H9 (cell line): ENCODE measurements at regions not wholly inside any gene's neighbourhood (a gene's known extent, or its start where the extent isn't known, plus 50 kb on each side); places are given as distances from the start of the nearest gene placed in this dataset.

Experiments used
- DNase-seq: peaks from one replicate; pipeline ENCODE4 v3.0.0-alpha.2; 2017
- H2AFZ ChIP-seq: one replicate; pipeline ENCODE4 v1.6.1; 2013; ENCODE audit warnings: mild to moderate bottlenecking, low read length, control low read depth, moderate library complexity
- H2AK5ac ChIP-seq: 2 replicates; pipeline ENCODE4 v1.6.1; 2013; ENCODE audit warnings: low read length, control low read depth, mixed read lengths; ENCODE audit not compliant: insufficient read length
- H2BK120ac ChIP-seq: one replicate; pipeline ENCODE4 v1.6.1; 2013; ENCODE audit warnings: low read depth, mild to moderate bottlenecking, low read length, control low read depth, inconsistent platforms; ENCODE audit not compliant: poor library complexity, severe bottlenecking
- H2BK12ac ChIP-seq: 2 replicates; pipeline ENCODE4 v1.6.1; 2013; ENCODE audit warnings: low read length, control low read depth, mixed read lengths, low read depth; ENCODE audit not compliant: insufficient read length
- H2BK15ac ChIP-seq: 2 replicates; pipeline ENCODE4 v1.6.1; 2013; ENCODE audit warnings: low read depth, low read length, control low read depth
- H2BK20ac ChIP-seq: one replicate; pipeline ENCODE4 v1.6.1; 2013; ENCODE audit warnings: low read depth, mild to moderate bottlenecking, low read length, control low read depth, inconsistent platforms; ENCODE audit not compliant: poor library complexity, severe bottlenecking
- H2BK5ac ChIP-seq: 2 replicates; pipeline ENCODE4 v1.6.1; 2013; ENCODE audit warnings: low read length, control low read depth, mixed read lengths; ENCODE audit not compliant: insufficient read length
- H3K14ac ChIP-seq: 2 replicates; pipeline ENCODE4 v1.6.1; 2013; ENCODE audit warnings: low read length, control low read depth; ENCODE audit not compliant: insufficient read depth
- H3K18ac ChIP-seq: 2 replicates; pipeline ENCODE4 v1.6.1; 2013; ENCODE audit warnings: low read depth, mild to moderate bottlenecking, mixed read lengths, low read length, control low read depth; ENCODE audit not compliant: insufficient read length
- H3K23ac ChIP-seq: 2 replicates; pipeline ENCODE4 v1.6.1; 2013; ENCODE audit warnings: low read length, control low read depth, mixed read lengths, low read depth; ENCODE audit not compliant: insufficient read length
- H3K23me2 ChIP-seq: 2 replicates; pipeline ENCODE4 v1.6.1; 2013; ENCODE audit warnings: low read depth, mild to moderate bottlenecking, mixed read lengths, low read length, control low read depth; ENCODE audit not compliant: insufficient read length, poor library complexity, severe bottlenecking
- H3K27ac ChIP-seq: 2 replicates; pipeline ENCODE4 v1.5.1; 2013; ENCODE audit warnings: low read length, control low read depth, mixed read lengths, low read depth; ENCODE audit not compliant: insufficient read length
- H3K27me3 ChIP-seq: 2 replicates; pipeline ENCODE4 v1.6.1; 2013; ENCODE audit warnings: low read length, control low read depth, inconsistent platforms; ENCODE audit not compliant: insufficient read depth
- H3K4ac ChIP-seq: 2 replicates; pipeline ENCODE4 v1.6.1; 2013; ENCODE audit warnings: low read depth, mild to moderate bottlenecking, control low read depth, inconsistent platforms, low read length, moderate library complexity
- H3K4me1 ChIP-seq: 2 replicates; pipeline ENCODE4 v1.6.1; 2013; ENCODE audit warnings: low read length, control low read depth, inconsistent platforms; ENCODE audit not compliant: insufficient read depth
- H3K4me2 ChIP-seq: 2 replicates; pipeline ENCODE4 v1.6.1; 2013; ENCODE audit warnings: low read length, control low read depth, mixed read lengths; ENCODE audit not compliant: insufficient read length, insufficient read depth
- H3K56ac ChIP-seq: 2 replicates; pipeline ENCODE4 v1.6.1; 2013; ENCODE audit warnings: low read depth, mild to moderate bottlenecking, mixed read lengths, low read length, control low read depth; ENCODE audit not compliant: insufficient read length
- H3K79me1 ChIP-seq: 2 replicates; pipeline ENCODE4 v1.6.1; 2013; ENCODE audit warnings: low read depth, mild to moderate bottlenecking, moderate library complexity, low read length, control low read depth, inconsistent platforms; ENCODE audit not compliant: insufficient read depth, poor library complexity, severe bottlenecking
- H3K79me2 ChIP-seq: 2 replicates; pipeline ENCODE4 v1.6.1; 2013; ENCODE audit warnings: low read length, control low read depth, inconsistent platforms; ENCODE audit not compliant: insufficient read depth
- H3K9ac ChIP-seq: 2 replicates; pipeline ENCODE4 v1.6.1; 2013; ENCODE audit warnings: low read length, control low read depth, mixed read lengths; ENCODE audit not compliant: insufficient read length; ENCODE audit errors: extremely low read depth
- H3K9me3 ChIP-seq: one replicate; pipeline ENCODE4 v1.6.1; 2013; ENCODE audit warnings: low read depth, low read length, inconsistent platforms; ENCODE audit not compliant: control insufficient read depth
- H3T11ph ChIP-seq: one replicate; pipeline ENCODE4 v1.6.1; 2013; ENCODE audit warnings: mild to moderate bottlenecking, low read length, control low read depth, inconsistent platforms
- H4K20me1 ChIP-seq: one replicate; pipeline ENCODE4 v1.6.1; 2013; ENCODE audit not compliant: control insufficient read depth, insufficient read length, insufficient read depth
- H4K5ac ChIP-seq: 2 replicates; pipeline ENCODE4 v1.6.1; 2013; ENCODE audit warnings: low read depth, mild to moderate bottlenecking, mixed read lengths, low read length, control low read depth; ENCODE audit not compliant: insufficient read length
- H4K8ac ChIP-seq: replicated peaks from 2 replicates; pipeline ENCODE4 v1.6.1; 2013; ENCODE audit warnings: low read length, control low read depth, mixed read lengths, low read depth; ENCODE audit not compliant: insufficient read length
- H4K91ac ChIP-seq: 2 replicates; pipeline ENCODE4 v1.6.1; 2013; ENCODE audit warnings: low read depth, mild to moderate bottlenecking, moderate library complexity, mixed read lengths, low read length, control low read depth; ENCODE audit not compliant: insufficient read length
- H3K27ac Mint-ChIP-seq, 3 experiments: 2 replicates in 2 of 3; 3 replicates in 1 of 3; pipeline ENCODE4 v1.8.0; 2020 to 2021; ENCODE audit warnings: mixed read lengths in 3 of 3, mild to moderate bottlenecking in 1 of 3, moderate library complexity in 1 of 3
- H3K27me3 Mint-ChIP-seq: 2 replicates; pipeline ENCODE4 v1.8.0; 2021; ENCODE audit warnings: low read depth, mild to moderate bottlenecking, moderate library complexity, mixed read lengths
- H3K36me3 Mint-ChIP-seq, 3 experiments: 2 replicates in 2 of 3; 3 replicates in 1 of 3; pipeline ENCODE4 v1.8.0; 2020 to 2021; ENCODE audit warnings: low read depth in 3 of 3, mixed read lengths in 3 of 3; ENCODE audit not compliant: insufficient read depth in 1 of 3
- H3K4me1 Mint-ChIP-seq, 2 experiments: 2 replicates each; pipeline ENCODE4 v1.8.0; 2020; ENCODE audit warnings: mixed read lengths in 2 of 2
- H3K4me3 Mint-ChIP-seq, 2 experiments: 2 replicates in 1 of 2; 3 replicates in 1 of 2; pipeline ENCODE4 v1.8.0; 2020 to 2021; ENCODE audit warnings: mild to moderate bottlenecking in 2 of 2, mixed read lengths in 2 of 2, moderate library complexity in 1 of 2
- H3K9me3 Mint-ChIP-seq, 2 experiments: 2 replicates in 1 of 2; 3 replicates in 1 of 2; pipeline ENCODE4 v1.8.0; 2020; ENCODE audit warnings: mild to moderate bottlenecking in 2 of 2, mixed read lengths in 2 of 2, moderate library complexity in 1 of 2
- WGBS: extraction: QIAGEN DNeasy Blood & Tissue Kit; methylation state at CpG from one replicate; pipeline ENCODE4 v1.1.7; 2013; ENCODE audit warnings: missing lambda C conversion rate, low lambda C conversion rate, mixed read lengths; ENCODE audit not compliant: insufficient read length; ENCODE audit errors: extremely low coverage; 5-methylcytosine and 5-hydroxymethylcytosine counted together
- TF ChIP-seq, protein P1 (sequence below): fragments of 200-600 bp; sonication (generic); conservative IDR thresholded peaks from 3 replicates; pipeline ENCODE4 v1.8.0; 2021; ENCODE audit warnings: antibody characterized with exemption, mild to moderate bottlenecking

GRCh38 chr1:80194221-80194620, 1187.7 kb upstream of the ADGRL4 start:
- no peak overlapping the region for H2AK5ac ChIP-seq
- Mint-ChIP-seq H3K9me3 (no peaks in the 10 kb centered on the region), H3K36me3 (peaks cover 0 to under 1% (median 0%) of the 10 kb centered on the region in 3 experiments; a peak in 1 of 7 replicates), H3K27me3 (no peaks in the 10 kb centered on the region), H3K4me3 (no peak overlapping the region), H3K27ac (no peak overlapping the region), H3K4me1 (peaks cover 8 to 9% of the 10 kb centered on the region in 2 experiments)
- no peak overlapping the region for H3K56ac ChIP-seq
- H2BK5ac ChIP-seq, result no peak overlapping the region
- H4K5ac ChIP-seq, result no peak overlapping the region
- no peak overlapping the region for H2AFZ ChIP-seq
- no peak overlapping the region for H3K4ac ChIP-seq
- no peaks in the 10 kb centered on the region for H3K9me3 ChIP-seq
- H3K23ac ChIP-seq, result no peak overlapping the region
- TF ChIP-seq, protein P1, sequence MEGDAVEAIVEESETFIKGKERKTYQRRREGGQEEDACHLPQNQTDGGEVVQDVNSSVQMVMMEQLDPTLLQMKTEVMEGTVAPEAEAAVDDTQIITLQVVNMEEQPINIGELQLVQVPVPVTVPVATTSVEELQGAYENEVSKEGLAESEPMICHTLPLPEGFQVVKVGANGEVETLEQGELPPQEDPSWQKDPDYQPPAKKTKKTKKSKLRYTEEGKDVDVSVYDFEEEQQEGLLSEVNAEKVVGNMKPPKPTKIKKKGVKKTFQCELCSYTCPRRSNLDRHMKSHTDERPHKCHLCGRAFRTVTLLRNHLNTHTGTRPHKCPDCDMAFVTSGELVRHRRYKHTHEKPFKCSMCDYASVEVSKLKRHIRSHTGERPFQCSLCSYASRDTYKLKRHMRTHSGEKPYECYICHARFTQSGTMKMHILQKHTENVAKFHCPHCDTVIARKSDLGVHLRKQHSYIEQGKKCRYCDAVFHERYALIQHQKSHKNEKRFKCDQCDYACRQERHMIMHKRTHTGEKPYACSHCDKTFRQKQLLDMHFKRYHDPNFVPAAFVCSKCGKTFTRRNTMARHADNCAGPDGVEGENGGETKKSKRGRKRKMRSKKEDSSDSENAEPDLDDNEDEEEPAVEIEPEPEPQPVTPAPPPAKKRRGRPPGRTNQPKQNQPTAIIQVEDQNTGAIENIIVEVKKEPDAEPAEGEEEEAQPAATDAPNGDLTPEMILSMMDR, result no peak
- no peak overlapping the region for H3K27ac ChIP-seq
- no peaks in the 10 kb centered on the region; the same call in 1 of the 2 replicates for H3K4me1 ChIP-seq
- no peaks in the 10 kb centered on the region for H4K20me1 ChIP-seq
- no CpG with 5 or more reads among the region's 4 CpGs for WGBS
- no peaks in the 10 kb centered on the region for H3K79me1 ChIP-seq
- H3K9ac ChIP-seq, result no peak overlapping the region
- no peak overlapping the region for H2BK15ac ChIP-seq
- H3K23me2 ChIP-seq, result no peaks in the 10 kb centered on the region
- no peak overlapping the region for H4K8ac ChIP-seq
- no peak for DNase-seq
- H2BK12ac ChIP-seq, result no peak overlapping the region
- no peak overlapping the region for H2BK120ac ChIP-seq
- H3K79me2 ChIP-seq, result no peaks in the 10 kb centered on the region
- H3K27me3 ChIP-seq, result no peaks in the 10 kb centered on the region
- H2BK20ac ChIP-seq, result no peak overlapping the region
- H3K18ac ChIP-seq, result no peak overlapping the region
- no peak overlapping the region for H3K4me2 ChIP-seq
- no peak overlapping the region for H3K14ac ChIP-seq
- H3T11ph ChIP-seq, result no peak overlapping the region
- no peak overlapping the region for H4K91ac ChIP-seq
